ENCODE measurements at regions not wholly inside any gene's neighbourhood (a gene's known extent, or its start where the extent isn't known, plus 50 kb on each side); places are given as distances from the start of the nearest gene placed in this dataset.

- H3K36me3 ChIP-seq (replicated peaks; ENCODE audit: low read depth, low read length): no peaks in the 10 kb centered on the region
- no peaks in the 10 kb centered on the region for H3K27me3 ChIP-seq (ENCODE audit: low read depth, low read length)
- no peak overlapping the region for H3K4me3 ChIP-seq (ENCODE audit: low read length)
- no peak overlapping the region for H3K4me2 ChIP-seq (ENCODE audit: low read length)
- no peak overlapping the region for H3K9ac ChIP-seq (ENCODE audit: low read length)
- H3K9me3 ChIP-seq (ENCODE audit: insufficient read depth, low read length): no peaks in the 10 kb centered on the region
- H3K79me2 ChIP-seq (ENCODE audit: low read length): no peaks in the 10 kb centered on the region
- no peaks in the 10 kb centered on the region for H3K4me1 ChIP-seq (ENCODE audit: low read length)
- no peaks in the 10 kb centered on the region for H4K20me1 ChIP-seq (ENCODE audit: insufficient read depth, low read length)
- no peak overlapping the region for H3K27ac ChIP-seq (ENCODE audit: low read length)
- no peak overlapping the region for H2AFZ ChIP-seq (ENCODE audit: low read depth, low read length)
- TF ChIP-seq EZH2phosphoT487 (IDR thresholded peaks at IDR 0.05; ENCODE audit: low read depth) (no peak), CTCF (IDR thresholded peaks at IDR 0.05; ENCODE audit: low read depth, low read length) (no peak)
Measured at GRCh38 chr12:90827567-90827966, 127.4 kb downstream of the CCER1 start.

DNA sequence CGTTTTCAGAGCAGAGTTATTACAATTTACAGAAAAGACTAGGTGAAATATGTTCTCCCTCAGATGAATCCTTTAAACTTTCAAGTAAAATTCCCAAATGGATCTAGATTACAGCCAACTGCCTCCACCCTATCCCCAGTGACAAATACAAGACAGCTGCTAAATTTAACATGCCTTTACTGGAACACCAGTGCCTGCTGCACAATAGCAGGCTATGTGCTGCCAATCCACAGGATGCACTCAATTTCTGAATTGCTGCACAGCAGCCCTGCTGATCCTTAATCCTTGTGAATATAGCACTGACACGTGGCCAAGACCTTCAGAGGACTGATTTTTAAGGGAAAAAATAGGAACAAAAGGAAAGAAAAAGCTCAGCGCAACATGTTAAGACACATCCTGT lies 128.9 kb downstream of the CCER1 start:
- Histone ChIP-seq H3K27ac (ENCODE audit: low read length) (no peak overlapping the region), H3K36me3 (replicated peaks; ENCODE audit: low read depth, low read length) (no peaks in the 10 kb centered on the region), H3K9me3 (ENCODE audit: insufficient read depth, low read length) (no peaks in the 10 kb centered on the region), H2AFZ (ENCODE audit: low read depth, low read length) (no peak overlapping the region), H3K9ac (ENCODE audit: low read length) (no peak overlapping the region), H3K79me2 (ENCODE audit: low read length) (no peaks in the 10 kb centered on the region), H3K4me2 (ENCODE audit: low read length) (no peak overlapping the region), H3K4me3 (ENCODE audit: low read length) (no peak overlapping the region), H4K20me1 (ENCODE audit: insufficient read depth, low read length) (no peaks in the 10 kb centered on the region), H3K4me1 (ENCODE audit: low read length) (no peaks in the 10 kb centered on the region), H3K27me3 (ENCODE audit: low read depth, low read length) (no peaks in the 10 kb centered on the region)
- TF ChIP-seq EZH2phosphoT487 (IDR thresholded peaks at IDR 0.05; ENCODE audit: low read depth) (no peak), CTCF (IDR thresholded peaks at IDR 0.05; ENCODE audit: low read depth, low read length) (no peak)

DNA sequence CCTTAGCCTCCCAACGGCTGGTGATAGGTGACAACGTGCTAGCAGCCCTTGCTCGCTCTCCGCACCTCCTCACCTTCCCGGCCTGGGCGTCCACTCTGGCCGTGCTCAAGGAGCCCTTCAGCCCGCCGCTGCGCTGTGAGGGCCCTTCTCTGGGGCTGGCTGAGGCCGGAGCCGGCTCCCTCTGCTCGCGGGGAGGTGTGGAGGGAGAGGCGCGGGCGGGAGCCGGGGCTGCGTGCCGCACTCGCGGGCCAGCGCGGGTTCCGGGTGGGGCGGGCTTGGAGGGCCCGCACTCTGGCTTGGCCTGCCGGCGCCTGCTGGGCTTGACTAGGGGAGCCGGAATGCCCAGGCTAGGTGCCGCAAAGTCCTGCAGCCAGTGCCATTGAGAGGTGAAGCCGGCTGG lies 131.1 kb downstream of the CCER1 start:
- no peak overlapping the region for H3K4me3 ChIP-seq (ENCODE audit: low read length)
- H3K79me2 ChIP-seq (ENCODE audit: low read length): no peaks in the 10 kb centered on the region
- no peaks in the 10 kb centered on the region for H3K27me3 ChIP-seq (ENCODE audit: low read depth, low read length)
- H3K4me1 ChIP-seq (ENCODE audit: low read length): no peaks in the 10 kb centered on the region
- no peak overlapping the region for H3K27ac ChIP-seq (ENCODE audit: low read length)
- H4K20me1 ChIP-seq (ENCODE audit: insufficient read depth, low read length): no peaks in the 10 kb centered on the region
- TF ChIP-seq CTCF (IDR thresholded peaks at IDR 0.05; ENCODE audit: low read depth, low read length) (no peak), EZH2phosphoT487 (IDR thresholded peaks at IDR 0.05; ENCODE audit: low read depth) (no peak)
- no peak overlapping the region for H2AFZ ChIP-seq (ENCODE audit: low read depth, low read length)
- no peaks in the 10 kb centered on the region for H3K9me3 ChIP-seq (ENCODE audit: insufficient read depth, low read length)
- H3K4me2 ChIP-seq (ENCODE audit: low read length): no peak overlapping the region
- H3K36me3 ChIP-seq (replicated peaks; ENCODE audit: low read depth, low read length): no peaks in the 10 kb centered on the region
- no peak overlapping the region for H3K9ac ChIP-seq (ENCODE audit: low read length)

DNA sequence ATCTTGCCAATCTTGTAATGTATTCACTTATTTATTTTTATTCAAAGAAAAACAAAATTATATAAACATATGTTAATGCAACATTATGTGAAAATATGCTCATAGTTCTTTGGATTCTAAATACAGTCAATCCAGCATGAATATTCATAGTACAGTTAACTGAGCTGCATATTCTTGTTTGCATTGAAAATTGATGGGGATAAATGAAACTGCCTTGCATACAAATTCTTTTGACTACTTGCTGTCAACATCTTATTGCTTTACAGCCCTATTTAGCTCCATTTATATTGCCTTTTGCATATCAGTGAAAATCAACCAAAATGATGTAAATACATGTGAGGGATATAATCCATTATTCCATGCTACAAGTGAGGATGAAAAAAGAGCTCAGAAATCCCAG lies 135.3 kb downstream of the CCER1 start:
- Histone ChIP-seq H3K9me3 (ENCODE audit: insufficient read depth, low read length) (no peaks in the 10 kb centered on the region), H3K4me1 (ENCODE audit: low read length) (no peaks in the 10 kb centered on the region), H2AFZ (ENCODE audit: low read depth, low read length) (no peak overlapping the region), H3K27ac (ENCODE audit: low read length) (no peak overlapping the region), H3K27me3 (ENCODE audit: low read depth, low read length) (no peaks in the 10 kb centered on the region), H3K79me2 (ENCODE audit: low read length) (no peaks in the 10 kb centered on the region), H3K4me2 (ENCODE audit: low read length) (no peak overlapping the region), H3K4me3 (ENCODE audit: low read length) (no peak overlapping the region), H3K36me3 (replicated peaks; ENCODE audit: low read depth, low read length) (no peaks in the 10 kb centered on the region), H4K20me1 (ENCODE audit: insufficient read depth, low read length) (no peaks in the 10 kb centered on the region), H3K9ac (ENCODE audit: low read length) (no peak overlapping the region)
- TF ChIP-seq CTCF (IDR thresholded peaks at IDR 0.05; ENCODE audit: low read depth, low read length) (no peak), EZH2phosphoT487 (IDR thresholded peaks at IDR 0.05; ENCODE audit: low read depth) (no peak)
